ENCODE measurements at regions not wholly inside any gene's neighbourhood (a gene's known extent, or its start where the extent isn't known, plus 50 kb on each side); places are given as distances from the start of the nearest gene placed in this dataset.
A peak's percentile ranks its signal among the peaks of the same experiment; 100 is the strongest.
"Not testable (repeated sequence)": the region's sequence is repeated elsewhere in the genome, so short reads cannot be mapped to it uniquely, and the experiment has no call there.

DNA sequence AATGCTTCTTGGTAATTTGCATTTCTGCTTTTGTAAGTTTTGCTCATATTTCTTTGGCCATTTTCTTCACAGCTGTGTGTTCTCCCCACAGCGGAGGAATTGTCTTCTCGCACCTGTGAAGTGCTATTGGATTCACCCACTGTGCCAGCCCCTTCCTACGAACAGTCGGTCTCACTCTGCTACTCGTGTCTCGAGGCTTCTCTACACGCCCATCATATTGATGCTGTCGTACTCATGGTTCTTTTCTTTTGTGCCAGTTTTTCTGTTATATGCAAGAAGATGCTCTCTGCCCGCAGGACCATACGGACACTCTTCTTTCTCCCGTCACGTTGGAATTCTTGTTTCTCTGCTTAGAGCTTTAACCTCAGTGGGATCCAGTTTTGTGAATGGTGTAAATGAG is 200.3 kb downstream of the DLL1 start:
- TF ChIP-seq, protein P1, sequence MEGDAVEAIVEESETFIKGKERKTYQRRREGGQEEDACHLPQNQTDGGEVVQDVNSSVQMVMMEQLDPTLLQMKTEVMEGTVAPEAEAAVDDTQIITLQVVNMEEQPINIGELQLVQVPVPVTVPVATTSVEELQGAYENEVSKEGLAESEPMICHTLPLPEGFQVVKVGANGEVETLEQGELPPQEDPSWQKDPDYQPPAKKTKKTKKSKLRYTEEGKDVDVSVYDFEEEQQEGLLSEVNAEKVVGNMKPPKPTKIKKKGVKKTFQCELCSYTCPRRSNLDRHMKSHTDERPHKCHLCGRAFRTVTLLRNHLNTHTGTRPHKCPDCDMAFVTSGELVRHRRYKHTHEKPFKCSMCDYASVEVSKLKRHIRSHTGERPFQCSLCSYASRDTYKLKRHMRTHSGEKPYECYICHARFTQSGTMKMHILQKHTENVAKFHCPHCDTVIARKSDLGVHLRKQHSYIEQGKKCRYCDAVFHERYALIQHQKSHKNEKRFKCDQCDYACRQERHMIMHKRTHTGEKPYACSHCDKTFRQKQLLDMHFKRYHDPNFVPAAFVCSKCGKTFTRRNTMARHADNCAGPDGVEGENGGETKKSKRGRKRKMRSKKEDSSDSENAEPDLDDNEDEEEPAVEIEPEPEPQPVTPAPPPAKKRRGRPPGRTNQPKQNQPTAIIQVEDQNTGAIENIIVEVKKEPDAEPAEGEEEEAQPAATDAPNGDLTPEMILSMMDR (IDR thresholded peaks at IDR 0.05; ENCODE audit: extremely low read depth, insufficient read depth, missing control alignments) = no peak
- DNase-seq (ENCODE audit: low spot score) = no peak
- in situ Hi-C loops (cut with MboI; ENCODE audit: low pct_unique_long_range_greater_than_20kb, low sequenced_read_pairs, unreplicated experiment) = no loop called here

DNA sequence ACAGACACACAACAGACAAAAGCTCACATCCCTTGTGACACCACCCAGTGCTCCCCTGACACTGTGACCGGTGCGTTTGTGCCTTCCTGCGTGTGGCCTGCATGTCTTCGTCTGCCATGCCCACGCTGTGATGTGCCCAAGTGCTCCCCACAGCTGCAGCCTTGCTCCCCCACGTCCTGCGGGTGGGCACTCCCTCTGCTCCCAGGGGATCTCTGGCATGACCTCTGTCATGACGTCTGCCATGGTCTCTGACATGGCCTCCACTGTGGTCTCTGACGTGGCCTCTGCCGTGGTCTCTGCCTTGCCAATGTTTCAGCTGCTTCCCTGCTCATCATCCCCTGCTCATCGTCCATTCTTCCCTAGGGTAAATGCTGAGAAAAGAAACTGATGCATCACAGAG is 200.9 kb downstream of the DLL1 start:
- DNase-seq (ENCODE audit: low spot score) = no peak
- in situ Hi-C loops (cut with MboI; ENCODE audit: low pct_unique_long_range_greater_than_20kb, low sequenced_read_pairs, unreplicated experiment) = no loop called here
- TF ChIP-seq, protein P1 (IDR thresholded peaks at IDR 0.05; ENCODE audit: extremely low read depth, insufficient read depth, missing control alignments) = no peak

DNA sequence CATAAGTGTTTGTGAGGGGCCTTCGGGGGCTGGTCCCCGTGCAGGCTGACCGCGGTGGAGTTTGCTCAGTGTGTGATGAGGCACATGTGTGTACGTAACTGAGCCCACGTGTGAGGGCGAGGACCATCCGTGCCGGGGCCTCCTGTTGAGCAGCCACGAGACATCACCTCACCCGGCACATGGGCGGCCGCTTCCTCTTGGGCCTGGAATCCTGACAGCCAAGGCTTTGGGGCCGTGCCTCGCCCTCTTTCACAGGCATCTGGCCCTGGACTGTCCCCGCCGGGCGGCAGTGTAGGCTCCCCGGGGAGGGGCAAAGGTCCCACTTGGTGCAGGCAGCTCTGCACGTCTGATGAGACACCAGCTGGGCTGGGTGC is 202.3 kb downstream of the DLL1 start:
- in situ Hi-C loops (cut with MboI; ENCODE audit: low pct_unique_long_range_greater_than_20kb, low sequenced_read_pairs, unreplicated experiment) = no loop called here
- TF ChIP-seq, protein P1 (IDR thresholded peaks at IDR 0.05; ENCODE audit: extremely low read depth, insufficient read depth, missing control alignments) = no peak
- no peak for DNase-seq (ENCODE audit: low spot score)

DNA sequence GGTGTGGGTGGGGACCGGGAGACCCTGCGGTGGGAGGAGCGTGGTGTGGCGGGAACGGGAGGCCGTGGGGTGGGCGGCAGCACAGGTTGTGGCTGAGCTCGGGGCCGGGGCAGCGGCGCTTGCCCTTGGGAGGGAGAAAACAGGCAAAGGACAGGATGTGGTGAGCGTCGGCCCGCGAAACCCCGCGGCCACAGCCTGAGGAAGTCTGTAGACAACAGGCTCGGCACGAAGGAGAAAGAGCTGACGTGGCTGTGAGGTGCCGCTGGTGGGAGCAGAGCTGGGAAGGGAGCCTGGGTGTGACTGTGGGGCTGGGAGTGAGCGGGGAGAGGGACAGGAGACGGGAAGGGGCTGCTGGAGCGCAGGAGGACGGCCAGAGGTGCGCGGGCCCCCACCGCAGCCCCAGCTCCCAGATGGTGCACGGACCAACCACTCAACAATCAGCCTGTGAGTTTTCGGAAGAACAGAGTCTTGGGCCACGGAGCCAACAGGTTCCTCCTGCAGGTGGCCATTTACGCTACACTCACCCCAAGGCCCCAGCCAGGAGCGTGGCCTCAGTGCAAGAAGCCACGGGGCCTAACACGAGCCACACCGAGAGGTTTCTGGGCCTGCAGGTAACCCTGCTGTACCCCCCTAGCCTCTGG is 202.8 kb downstream of the DLL1 start:
- TF ChIP-seq, protein P1 (IDR thresholded peaks at IDR 0.05; ENCODE audit: extremely low read depth, insufficient read depth, missing control alignments) = no peak
- DNase-seq (ENCODE audit: low spot score) = peak; percentile 80
- in situ Hi-C loops (cut with MboI; ENCODE audit: low pct_unique_long_range_greater_than_20kb, low sequenced_read_pairs, unreplicated experiment) = no loop called here

DNA sequence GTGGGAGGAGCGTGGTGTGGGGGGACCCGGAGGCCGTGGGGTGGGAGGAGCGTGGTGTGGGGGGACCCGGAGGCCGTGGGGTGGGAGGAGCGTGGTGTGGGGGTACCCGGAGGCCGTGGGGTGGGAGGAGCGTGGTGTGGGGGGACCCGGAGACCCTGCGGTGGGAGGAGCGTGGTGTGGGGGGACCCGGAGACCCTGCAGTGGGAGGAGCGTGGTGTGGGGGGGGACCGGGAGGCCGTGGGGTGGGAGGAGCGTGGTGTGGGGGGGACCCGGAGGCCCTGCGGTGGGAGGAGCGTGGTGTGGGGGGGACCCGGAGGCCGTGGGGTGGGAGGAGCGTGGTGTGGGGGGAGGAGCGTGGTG is 203.5 kb downstream of the DLL1 start:
- in situ Hi-C loops (cut with MboI; ENCODE audit: low pct_unique_long_range_greater_than_20kb, low sequenced_read_pairs, unreplicated experiment); DNase-seq (ENCODE audit: low spot score): not testable (repeated sequence)

DNA sequence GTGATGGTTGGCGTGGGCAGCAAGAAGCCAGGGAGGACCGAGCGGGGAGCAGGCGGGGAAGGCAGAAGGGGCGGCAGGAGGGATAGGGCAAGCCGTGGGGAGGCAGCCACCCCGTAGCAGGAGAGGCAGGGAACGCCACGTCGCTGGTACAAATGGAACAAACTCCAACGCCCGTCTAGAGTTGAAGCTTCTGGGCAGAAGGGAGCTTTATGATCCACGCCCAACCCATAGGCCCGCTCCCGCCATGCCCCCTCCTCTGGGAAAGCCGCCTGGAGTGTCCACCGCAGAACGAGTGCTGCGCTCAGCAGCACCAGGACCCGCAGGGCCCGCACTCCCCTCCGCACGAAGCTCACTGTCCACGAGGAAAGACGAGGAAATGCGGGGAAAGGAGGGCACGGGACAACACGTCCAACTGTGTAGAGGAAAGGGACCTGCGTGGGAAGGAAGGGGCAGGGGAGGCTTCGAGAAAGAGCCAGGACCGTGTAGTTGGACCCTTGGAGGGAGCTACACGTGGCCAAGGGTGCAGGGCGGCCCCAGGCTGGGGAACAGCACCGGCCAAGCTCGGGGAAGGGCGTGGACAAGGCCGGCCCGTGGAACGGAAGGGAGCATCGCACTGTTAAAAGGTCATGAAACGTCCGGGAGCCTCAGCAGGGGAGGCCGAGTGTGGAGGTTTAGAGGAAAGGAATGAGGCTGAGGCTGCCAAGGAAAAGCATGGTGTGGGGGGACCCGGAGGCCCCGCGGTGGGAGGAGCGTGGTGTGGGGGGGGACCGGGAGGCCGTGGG is 204.0 kb downstream of the DLL1 start:
- TF ChIP-seq, protein P1 (IDR thresholded peaks at IDR 0.05; ENCODE audit: extremely low read depth, insufficient read depth, missing control alignments) = no peak
- DNase-seq (ENCODE audit: low spot score) = no peak
- in situ Hi-C loops (cut with MboI; ENCODE audit: low pct_unique_long_range_greater_than_20kb, low sequenced_read_pairs, unreplicated experiment) = no loop called here

Measured in GM13977 (cell line).